ENCODE measurements at regions not wholly inside any gene's neighbourhood (a gene's known extent, or its start where the extent isn't known, plus 50 kb on each side); places are given as distances from the start of the nearest gene placed in this dataset.
A peak's percentile ranks its signal among the peaks of the same experiment; 100 is the strongest.
"Not testable (repeated sequence)": the region's sequence is repeated elsewhere in the genome, so short reads cannot be mapped to it uniquely, and the experiment has no call there.

- no peaks in the 10 kb centered on the region for H3K9me3 ChIP-seq
- no peak overlapping the region for H3K4me3 ChIP-seq
- intact Hi-C loops (cut with DNase I), result no loop called here
- DNase-seq, result no peak
- no peak for ATAC-seq
- 95 to 96% (median 96%) methylated on average over 5 of the region's 5 CpGs for WGBS, 4 donors
- TF ChIP-seq CTCF (IDR thresholded peaks at IDR 0.05), result no peak
- no peak for TF ChIP-seq POLR2A (IDR thresholded peaks at IDR 0.05)
- no peak overlapping the region for H3K27ac ChIP-seq
- H3K27me3 ChIP-seq, result no peaks in the 10 kb centered on the region
- H3K36me3 ChIP-seq, result no peaks in the 10 kb centered on the region
- H3K4me1 ChIP-seq, result peaks cover 4 to 17% (median 8%) of the 10 kb centered on the region in 12 donors
Observed at GRCh38 chr20:23295934-23296333, 54.7 kb upstream of the NXT1 start.

- ATAC-seq (no peak), DNase-seq (no peak)
- no peak for TF ChIP-seq POLR2A (IDR thresholded peaks at IDR 0.05)
- no peak for TF ChIP-seq CTCF (IDR thresholded peaks at IDR 0.05)
- Histone ChIP-seq H3K27me3 (no peaks in the 10 kb centered on the region), H3K4me3 (no peak overlapping the region), H3K4me1 (peaks cover 4 to 27% (median 10%) of the 10 kb centered on the region in 12 donors), H3K9me3 (no peaks in the 10 kb centered on the region), H3K36me3 (no peaks in the 10 kb centered on the region), H3K27ac (peak overlapping the region in 5 of 12 donors; percentile 9 to 79 (median 65))
- 89 to 93% (median 91%) methylated on average over 10 of the region's 10 CpGs for WGBS, 4 donors
- intact Hi-C loops (cut with DNase I), result no loop called here
Observed at GRCh38 chr20:23294671-23295070, 55.9 kb upstream of the NXT1 start.

- WGBS, 4 donors, result 79 to 91% (median 88%) methylated on average over 6 of the region's 6 CpGs
- DNase-seq, result no peak
- H3K9me3 ChIP-seq, result no peaks in the 10 kb centered on the region
- H3K27ac ChIP-seq, result peak overlapping the region in 11 of 12 donors; percentile 9 to 79 (median 59)
- peaks cover 4 to 30% (median 12%) of the 10 kb centered on the region in 12 donors for H3K4me1 ChIP-seq
- no peak for TF ChIP-seq CTCF (IDR thresholded peaks at IDR 0.05)
- no peak for TF ChIP-seq POLR2A (IDR thresholded peaks at IDR 0.05)
- H3K4me3 ChIP-seq, result no peak overlapping the region
- no peaks in the 10 kb centered on the region for H3K27me3 ChIP-seq
- ATAC-seq, result peak in 1 of 4 donors; percentile 3
- H3K36me3 ChIP-seq, result no peaks in the 10 kb centered on the region
- intact Hi-C loops (cut with DNase I), result no loop called here
Observed at GRCh38 chr20:23294166-23294565, 56.4 kb upstream of the NXT1 start.

GRCh38 chr20:23293689-23294088 is 56.9 kb upstream of the NXT1 start:
- 48 to 65% (median 54%) methylated on average over 6 of the region's 6 CpGs for WGBS, 4 donors
- TF ChIP-seq POLR2A (IDR thresholded peaks at IDR 0.05) (no peak), CTCF (IDR thresholded peaks at IDR 0.05) (no peak)

GRCh38 chr20:23292311-23292710 is 58.3 kb upstream of the NXT1 start:
- H3K27ac ChIP-seq; intact Hi-C loops (cut with DNase I); H3K36me3 ChIP-seq; DNase-seq; ATAC-seq; H3K4me3 ChIP-seq; H3K9me3 ChIP-seq; H3K27me3 ChIP-seq: not testable (repeated sequence)
- 94 to 97% (median 96%) methylated on average over 5 of the region's 5 CpGs for WGBS, 4 donors
- H3K4me1 ChIP-seq, result peaks cover 4 to 30% (median 12%) of the 10 kb centered on the region in 12 donors

More at GRCh38 chr20:23293689-23294088, 56.9 kb upstream of the NXT1 start:
- Histone ChIP-seq H3K9me3 (no peaks in the 10 kb centered on the region), H3K27ac (peak overlapping the region; percentile 9 to 79 (median 61)), H3K36me3 (no peaks in the 10 kb centered on the region), H3K4me1 (peaks cover 4 to 30% (median 12%) of the 10 kb centered on the region in 12 donors), H3K4me3 (no peak overlapping the region), H3K27me3 (no peaks in the 10 kb centered on the region)
- DNase-seq, result peak in 3 of 5 donors; percentile 36 to 45 (median 42)
- ATAC-seq, result peak; percentile 73 to 91 (median 86)
- intact Hi-C loops (cut with DNase I), result loop anchor here in 1 of 10 donors (1.0 kb wide), 1 partner anchor 35 kb away; no protein-coding TSS in a partner anchor

Data from heart left ventricle (tissue), 16 donors.